ENCODE measurements at regions not wholly inside any gene's neighbourhood (a gene's known extent, or its start where the extent isn't known, plus 50 kb on each side); places are given as distances from the start of the nearest gene placed in this dataset.

GRCh38 chr13:81795710-81796109, 1454.8 kb upstream of the SPRY2 start:
- Histone ChIP-seq H4K20me1 (ENCODE audit: control insufficient read depth, insufficient read depth) (no peaks in the 10 kb centered on the region), H3K9ac (ENCODE audit: control insufficient read depth, insufficient read depth, low read length) (no peak overlapping the region), H3K9me3 (replicated peaks; ENCODE audit: control insufficient read depth, insufficient read depth, low read length) (no peaks in the 10 kb centered on the region), H3K27ac (ENCODE audit: control insufficient read depth, insufficient read depth) (no peak overlapping the region), H3K4me1 (ENCODE audit: control insufficient read depth, insufficient read depth, low read length) (no peaks in the 10 kb centered on the region), H3K36me3 (ENCODE audit: control insufficient read depth in 2 of 2, insufficient read depth in 2 of 2, low read length in 1 of 2) (no peaks in the 10 kb centered on the region), H3K79me2 (ENCODE audit: control insufficient read depth, insufficient read depth, low read length) (no peaks in the 10 kb centered on the region), H2AFZ (ENCODE audit: control insufficient read depth, low read depth, low read length) (no peak overlapping the region), H3K27me3 (replicated peaks in 1 of 2; ENCODE audit: control insufficient read depth in 2 of 2, insufficient read depth in 2 of 2, low read length in 1 of 2) (no peaks in the 10 kb centered on the region), H3K4me3 (no peak overlapping the region), H3K4me2 (ENCODE audit: control insufficient read depth, insufficient read depth) (no peak overlapping the region)
- DNase-seq (ENCODE audit: low read depth, low spot score) = no peak
- RAD21 ChIA-PET (ENCODE audit: unreplicated experiment) = no interaction called here
- CTCF ChIA-PET = no interaction called here
- WGBS (ENCODE audit: insufficient coverage, insufficient replicate concordance, low lambda C conversion rate, missing lambda C conversion rate) = 0% methylated on average over 1 of the region's 1 CpG
- FAIRE-seq = no peak
- ATAC-seq = peak; percentile 79
- 0 out of 2 replicates have a peak, but pooled peaks have one; percentile 24 for TF ChIP-seq DPF2 (IDR thresholded peaks at IDR 0.05)
- no peak for TF ChIP-seq SRF (IDR thresholded peaks at IDR 0.05; ENCODE audit: low read depth in 2 of 2, low read length in 2 of 2)
- no peak for TF ChIP-seq NR2C1 (IDR thresholded peaks at IDR 0.05)
- TF ChIP-seq RAD51 (IDR thresholded peaks at IDR 0.05) = no peak
- no peak for TF ChIP-seq ETV6 (conservative IDR thresholded peaks at IDR 0.05 in 1 of 2, IDR thresholded peaks at IDR 0.05 in 1 of 2; ENCODE audit: borderline replicate concordance in 1 of 2, low read depth in 1 of 2)
- TF ChIP-seq MTA2 (IDR thresholded peaks at IDR 0.05; ENCODE audit: low read depth) = 0 out of 2 replicates have a peak, but pooled peaks have one; percentile 30
- peak; percentile 81 for TF ChIP-seq RELB (IDR thresholded peaks at IDR 0.05; ENCODE audit: low read depth)
- TF ChIP-seq ZNF24 (IDR thresholded peaks at IDR 0.05) = 0 out of 2 replicates have a peak, but pooled peaks have one; percentile 26
- TF ChIP-seq PKNOX1 (IDR thresholded peaks at IDR 0.05) = no peak
- in situ Hi-C loops (cut with MboI) (no loop called here), intact Hi-C loops (cut with micrococcal nuclease; ENCODE audit: unreplicated experiment) (no loop called here)
- POLR2A ChIA-PET = no interaction called here
- BruUV-seq (replicated peaks) = no TSS peak
- SMC1A ChIA-PET (ENCODE audit: uncharacterized antibody, unreplicated experiment) = interaction anchor here (0.5 to 1.4 kb wide), 3 partner anchors 11 to 153 kb away, joined by 3 to 5 read pairs (median 3); no protein-coding TSS in a partner anchor

Measured in GM12878 (cell line).